ENCODE measurements at regions not wholly inside any gene's neighbourhood (a gene's known extent, or its start where the extent isn't known, plus 50 kb on each side); places are given as distances from the start of the nearest gene placed in this dataset.

DNA sequence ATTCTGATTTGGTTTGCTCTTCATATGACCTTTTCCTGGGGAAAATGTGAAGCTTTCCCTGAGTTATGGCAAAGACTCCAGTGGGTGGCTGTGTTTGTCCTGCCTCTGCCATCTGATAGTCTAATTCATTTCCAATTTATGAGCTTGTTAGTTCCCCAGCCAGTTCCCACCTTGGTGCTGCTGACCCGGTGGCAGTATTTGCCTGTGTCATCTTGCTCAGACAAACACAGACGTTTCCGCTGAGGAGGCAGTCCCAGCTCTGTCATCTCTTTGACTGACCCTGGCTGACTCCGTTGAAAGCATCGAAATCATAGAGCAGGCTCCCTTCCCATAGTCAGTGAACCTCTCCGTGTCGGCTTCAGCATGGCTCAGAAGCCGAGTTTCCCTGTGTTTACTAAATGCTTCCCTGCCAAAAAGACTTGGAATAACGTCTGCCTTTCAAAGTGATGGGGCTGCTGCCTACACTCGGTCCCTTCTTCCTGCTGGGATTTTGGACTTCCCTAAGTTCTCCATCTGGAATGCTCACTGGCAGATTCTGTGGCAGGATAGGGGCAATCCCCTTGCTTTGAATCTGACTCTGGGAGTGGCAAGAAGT, 538.3 kb downstream of the NPIPA7 start:
- no peak for TF ChIP-seq CTCF (IDR thresholded peaks at IDR 0.05)
- TF ChIP-seq POLR2A (IDR thresholded peaks at IDR 0.05), result no peak

All from body of pancreas (tissue), 4 donors.